ENCODE measurements at regions not wholly inside any gene's neighbourhood (a gene's known extent, or its start where the extent isn't known, plus 50 kb on each side); places are given as distances from the start of the nearest gene placed in this dataset.

- Mint-ChIP-seq H3K36me3 (ENCODE audit: low read depth) (no peaks in the 10 kb centered on the region), H3K4me1 (ENCODE audit: low read depth) (no peaks in the 10 kb centered on the region), H3K27me3 (ENCODE audit: insufficient read depth) (peaks cover 39% of the 10 kb centered on the region), H3K4me3 (no peak overlapping the region), H3K27ac (no peak overlapping the region), H3K9me3 (no peaks in the 10 kb centered on the region)
- TF ChIP-seq CTCF (IDR thresholded peaks at IDR 0.05) = no peak
- DNase-seq = no peak
Observed at GRCh38 chr5:38022631-38023030, 182.8 kb upstream of the GDNF start.

GRCh38 chr5:38018016-38018415, 178.2 kb upstream of the GDNF start:
- Mint-ChIP-seq H3K27ac (no peak overlapping the region), H3K9me3 (no peaks in the 10 kb centered on the region), H3K4me1 (ENCODE audit: low read depth) (no peaks in the 10 kb centered on the region), H3K4me3 (no peak overlapping the region), H3K36me3 (ENCODE audit: low read depth) (no peaks in the 10 kb centered on the region), H3K27me3 (ENCODE audit: insufficient read depth) (peaks cover 30% of the 10 kb centered on the region)
- TF ChIP-seq CTCF (IDR thresholded peaks at IDR 0.05) = no peak
- DNase-seq = no peak

DNA sequence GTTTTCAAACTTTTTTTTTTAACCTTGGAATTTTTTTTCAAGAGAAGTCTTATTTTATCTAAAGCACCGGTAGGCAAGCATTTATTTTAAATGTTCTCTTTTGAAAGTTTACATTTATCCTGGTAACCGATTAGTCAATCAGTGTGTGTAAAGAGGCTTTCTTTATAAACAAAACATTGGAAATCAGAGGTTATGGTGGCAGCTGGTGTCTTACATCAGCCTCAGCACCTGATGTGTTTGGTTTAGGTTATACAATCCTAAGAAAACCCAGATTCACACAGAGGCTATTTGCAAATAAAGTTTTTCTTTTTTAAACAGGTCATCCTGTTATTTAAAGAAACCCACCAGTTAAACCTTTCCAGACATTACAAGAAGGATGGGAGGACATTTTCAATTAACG, 173.3 kb upstream of the GDNF start:
- no peak overlapping the region for H3K4me3 Mint-ChIP-seq
- no peaks in the 10 kb centered on the region for H3K4me1 Mint-ChIP-seq (ENCODE audit: low read depth)
- H3K27ac Mint-ChIP-seq = no peak overlapping the region
- DNase-seq = no peak
- H3K27me3 Mint-ChIP-seq (ENCODE audit: insufficient read depth) = peaks cover 20% of the 10 kb centered on the region
- no peaks in the 10 kb centered on the region for H3K9me3 Mint-ChIP-seq
- no peak for TF ChIP-seq CTCF (IDR thresholded peaks at IDR 0.05)
- H3K36me3 Mint-ChIP-seq (ENCODE audit: low read depth) = no peaks in the 10 kb centered on the region

GRCh38 chr5:38011668-38012188, 171.9 kb upstream of the GDNF start:
- no peaks in the 10 kb centered on the region for H3K4me1 Mint-ChIP-seq (ENCODE audit: low read depth)
- TF ChIP-seq CTCF (IDR thresholded peaks at IDR 0.05) = no peak
- no peak overlapping the region for H3K4me3 Mint-ChIP-seq
- H3K9me3 Mint-ChIP-seq = no peaks in the 10 kb centered on the region
- DNase-seq = no peak
- no peak overlapping the region for H3K27ac Mint-ChIP-seq
- H3K27me3 Mint-ChIP-seq (ENCODE audit: insufficient read depth) = peaks cover 20% of the 10 kb centered on the region
- H3K36me3 Mint-ChIP-seq (ENCODE audit: low read depth) = no peaks in the 10 kb centered on the region

DNA sequence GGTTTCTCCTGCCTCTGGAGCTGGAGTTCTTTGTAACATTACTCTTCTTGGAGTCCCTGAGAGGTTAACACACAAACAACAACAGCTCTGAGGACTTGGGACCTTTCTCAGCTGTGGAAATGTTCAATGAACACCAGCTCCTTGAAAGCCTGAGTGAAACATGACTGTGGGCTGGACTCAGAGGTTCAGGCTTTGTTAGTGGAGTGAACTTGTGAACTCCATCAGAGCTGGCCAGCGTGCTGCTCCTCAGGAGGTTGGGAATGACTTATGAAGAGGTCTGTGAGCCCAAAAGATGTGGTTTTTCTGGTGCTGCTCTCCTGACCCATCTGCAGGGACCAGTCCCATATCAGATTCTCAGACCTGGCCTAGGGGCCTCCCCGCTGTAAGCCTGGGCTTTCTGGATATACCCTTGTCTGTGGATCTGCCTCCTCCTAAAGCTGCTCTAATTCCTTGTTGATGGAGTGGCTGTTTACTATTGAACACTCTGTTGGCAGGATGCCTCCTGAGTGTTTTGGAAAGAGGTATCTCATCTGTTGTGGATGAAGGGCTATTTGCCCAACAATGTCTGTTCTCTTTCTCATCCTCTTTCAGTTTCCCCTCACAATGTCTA, 170.0 kb upstream of the GDNF start:
- no peak for DNase-seq
- H3K9me3 Mint-ChIP-seq = no peaks in the 10 kb centered on the region
- H3K27ac Mint-ChIP-seq = no peak overlapping the region
- H3K36me3 Mint-ChIP-seq (ENCODE audit: low read depth) = no peaks in the 10 kb centered on the region
- peaks cover 16% of the 10 kb centered on the region for H3K27me3 Mint-ChIP-seq (ENCODE audit: insufficient read depth)
- no peak overlapping the region for H3K4me3 Mint-ChIP-seq
- TF ChIP-seq CTCF (IDR thresholded peaks at IDR 0.05) = no peak
- H3K4me1 Mint-ChIP-seq (ENCODE audit: low read depth) = no peaks in the 10 kb centered on the region

All from HFFc6 (cell line).